ENCODE measurements at regions not wholly inside any gene's neighbourhood (a gene's known extent, or its start where the extent isn't known, plus 50 kb on each side); places are given as distances from the start of the nearest gene placed in this dataset.

- no peak for DNase-seq
- H3K18ac ChIP-seq (ENCODE audit: low read length), result no peak overlapping the region
- H3K79me1 ChIP-seq (ENCODE audit: low read length), result peaks cover 3% of the 10 kb centered on the region
- H3K4ac ChIP-seq (ENCODE audit: low read depth, low read length), result no peak overlapping the region
- H3K4me2 ChIP-seq (ENCODE audit: low read length), result no peak overlapping the region
- H3K4me3 ChIP-seq (ENCODE audit: low read depth, low read length), result no peak overlapping the region
- H4K12ac ChIP-seq (ENCODE audit: low read depth, low read length), result no peak overlapping the region
- H3K4me1 ChIP-seq (ENCODE audit: control insufficient read depth in 1 of 2, insufficient read depth in 2 of 2, low read length in 2 of 2), result peaks cover 0 to 5% of the 10 kb centered on the region in 2 experiments
- no peak overlapping the region for H2BK5ac ChIP-seq (ENCODE audit: low read depth, low read length, poor library complexity)
- peaks cover 1% of the 10 kb centered on the region for H3K79me2 ChIP-seq (ENCODE audit: control insufficient read depth, insufficient read depth, low read length, poor library complexity)
- H3K9ac ChIP-seq (ENCODE audit: low read length), result no peak overlapping the region
- no peak overlapping the region for H4K91ac ChIP-seq (ENCODE audit: low read depth, low read length)
- H3K9me3 ChIP-seq (ENCODE audit: insufficient read depth, low read depth, low read length), result no peaks in the 10 kb centered on the region
- H2AFZ ChIP-seq (ENCODE audit: insufficient read depth, low read length, poor library complexity), result no peak overlapping the region
- no peak overlapping the region for H2AK5ac ChIP-seq (ENCODE audit: low read length)
- H3K36me3 ChIP-seq (ENCODE audit: control insufficient read depth in 1 of 2, insufficient read depth in 2 of 2, low read length in 2 of 2), result no peaks in the 10 kb centered on the region
- WGBS (ENCODE audit: extremely low coverage, insufficient coverage, insufficient read length), result no CpG with 5 or more reads among the region's 6 CpGs
- H2BK120ac ChIP-seq (ENCODE audit: insufficient read depth, low read length, poor library complexity), result no peak overlapping the region
- H3K14ac ChIP-seq (ENCODE audit: low read length), result no peak overlapping the region
- H4K8ac ChIP-seq (ENCODE audit: low read depth, low read length), result no peak overlapping the region
- no peak overlapping the region for H3K27ac ChIP-seq (ENCODE audit: low read depth, low read length)
- no peak overlapping the region for H2BK12ac ChIP-seq (ENCODE audit: low read length)
- no peak overlapping the region for H3K23ac ChIP-seq (ENCODE audit: low read length)
- no peaks in the 10 kb centered on the region for H3K27me3 ChIP-seq (ENCODE audit: insufficient read depth, low read length)
Measured at GRCh38 chr4:75244325-75244724, 269.9 kb downstream of the RCHY1 start.

GRCh38 chr4:75243570-75243969, 270.6 kb downstream of the RCHY1 start:
- no peak overlapping the region for H3K4ac ChIP-seq (ENCODE audit: low read depth, low read length)
- H3K4me3 ChIP-seq (ENCODE audit: low read depth, low read length), result no peak overlapping the region
- H3K4me2 ChIP-seq (ENCODE audit: low read length), result no peak overlapping the region
- peaks cover 1% of the 10 kb centered on the region for H3K79me2 ChIP-seq (ENCODE audit: control insufficient read depth, insufficient read depth, low read length, poor library complexity)
- H4K91ac ChIP-seq (ENCODE audit: low read depth, low read length), result no peak overlapping the region
- no peak overlapping the region for H3K9ac ChIP-seq (ENCODE audit: low read length)
- no CpG with 5 or more reads among the region's 3 CpGs for WGBS (ENCODE audit: extremely low coverage, insufficient coverage, insufficient read length)
- H3K18ac ChIP-seq (ENCODE audit: low read length), result no peak overlapping the region
- H3K27me3 ChIP-seq (ENCODE audit: insufficient read depth, low read length), result no peaks in the 10 kb centered on the region
- DNase-seq, result no peak
- no peak overlapping the region for H4K8ac ChIP-seq (ENCODE audit: low read depth, low read length)
- H2AFZ ChIP-seq (ENCODE audit: insufficient read depth, low read length, poor library complexity), result no peak overlapping the region
- H3K9me3 ChIP-seq (ENCODE audit: insufficient read depth, low read depth, low read length), result no peaks in the 10 kb centered on the region
- peaks cover 3% of the 10 kb centered on the region for H3K79me1 ChIP-seq (ENCODE audit: low read length)
- H2BK120ac ChIP-seq (ENCODE audit: insufficient read depth, low read length, poor library complexity), result no peak overlapping the region
- no peak overlapping the region for H4K12ac ChIP-seq (ENCODE audit: low read depth, low read length)
- no peak overlapping the region for H3K23ac ChIP-seq (ENCODE audit: low read length)
- no peaks in the 10 kb centered on the region for H3K36me3 ChIP-seq (ENCODE audit: control insufficient read depth in 1 of 2, insufficient read depth in 2 of 2, low read length in 2 of 2)
- peaks cover 0 to 3% of the 10 kb centered on the region in 2 experiments for H3K4me1 ChIP-seq (ENCODE audit: control insufficient read depth in 1 of 2, insufficient read depth in 2 of 2, low read length in 2 of 2)
- no peak overlapping the region for H2BK12ac ChIP-seq (ENCODE audit: low read length)
- H3K27ac ChIP-seq (ENCODE audit: low read depth, low read length), result no peak overlapping the region
- no peak overlapping the region for H3K14ac ChIP-seq (ENCODE audit: low read length)
- H2AK5ac ChIP-seq (ENCODE audit: low read length), result no peak overlapping the region
- H2BK5ac ChIP-seq (ENCODE audit: low read depth, low read length, poor library complexity), result no peak overlapping the region

GRCh38 chr4:75235359-75235951, 278.7 kb downstream of the RCHY1 start:
- Histone ChIP-seq H3K9me3 (ENCODE audit: insufficient read depth, low read depth, low read length) (no peaks in the 10 kb centered on the region), H3K4ac (ENCODE audit: low read depth, low read length) (no peak overlapping the region), H3K27ac (ENCODE audit: low read depth, low read length) (no peak overlapping the region), H2BK120ac (ENCODE audit: insufficient read depth, low read length, poor library complexity) (no peak overlapping the region), H3K4me1 (ENCODE audit: control insufficient read depth in 1 of 2, insufficient read depth in 2 of 2, low read length in 2 of 2) (no peaks in the 10 kb centered on the region), H3K9ac (ENCODE audit: low read length) (no peak overlapping the region), H4K8ac (ENCODE audit: low read depth, low read length) (no peak overlapping the region), H3K79me2 (ENCODE audit: control insufficient read depth, insufficient read depth, low read length, poor library complexity) (no peaks in the 10 kb centered on the region), H2BK12ac (ENCODE audit: low read length) (no peak overlapping the region), H3K36me3 (ENCODE audit: control insufficient read depth in 1 of 2, insufficient read depth in 2 of 2, low read length in 2 of 2) (no peaks in the 10 kb centered on the region), H2AK5ac (ENCODE audit: low read length) (no peak overlapping the region), H4K91ac (ENCODE audit: low read depth, low read length) (no peak overlapping the region), H3K18ac (ENCODE audit: low read length) (no peak overlapping the region), H3K27me3 (ENCODE audit: insufficient read depth, low read length) (no peaks in the 10 kb centered on the region), H3K4me2 (ENCODE audit: low read length) (no peak overlapping the region), H3K23ac (ENCODE audit: low read length) (no peak overlapping the region), H3K14ac (ENCODE audit: low read length) (no peak overlapping the region), H2AFZ (ENCODE audit: insufficient read depth, low read length, poor library complexity) (no peak overlapping the region), H3K79me1 (ENCODE audit: low read length) (no peaks in the 10 kb centered on the region), H3K4me3 (ENCODE audit: low read depth, low read length) (no peak overlapping the region), H4K12ac (ENCODE audit: low read depth, low read length) (no peak overlapping the region), H2BK5ac (ENCODE audit: low read depth, low read length, poor library complexity) (no peak overlapping the region)
- DNase-seq, result peak in 1 of 2 donors; percentile 62

GRCh38 chr4:75232546-75232945, 281.7 kb downstream of the RCHY1 start:
- WGBS (ENCODE audit: extremely low coverage, insufficient coverage, insufficient read length), result no CpG with 5 or more reads among the region's 3 CpGs
- no peak for DNase-seq
- no peak overlapping the region for H3K4me2 ChIP-seq (ENCODE audit: low read length)

More at GRCh38 chr4:75232546-75232945, 281.7 kb downstream of the RCHY1 start:
- no peak overlapping the region for H3K14ac ChIP-seq (ENCODE audit: low read length)
- H2AK5ac ChIP-seq (ENCODE audit: low read length), result no peak overlapping the region
- H3K4ac ChIP-seq (ENCODE audit: low read depth, low read length), result no peak overlapping the region
- H3K9ac ChIP-seq (ENCODE audit: low read length), result no peak overlapping the region
- no peak overlapping the region for H4K12ac ChIP-seq (ENCODE audit: low read depth, low read length)
- no peaks in the 10 kb centered on the region for H3K79me1 ChIP-seq (ENCODE audit: low read length)
- no peak overlapping the region for H2BK120ac ChIP-seq (ENCODE audit: insufficient read depth, low read length, poor library complexity)
- H3K18ac ChIP-seq (ENCODE audit: low read length), result no peak overlapping the region
- no peak overlapping the region for H2BK5ac ChIP-seq (ENCODE audit: low read depth, low read length, poor library complexity)
- no peak overlapping the region for H3K27ac ChIP-seq (ENCODE audit: low read depth, low read length)
- no peaks in the 10 kb centered on the region for H3K36me3 ChIP-seq (ENCODE audit: control insufficient read depth in 1 of 2, insufficient read depth in 2 of 2, low read length in 2 of 2)
- no peak overlapping the region for H3K23ac ChIP-seq (ENCODE audit: low read length)
- H4K8ac ChIP-seq (ENCODE audit: low read depth, low read length), result no peak overlapping the region
- H2AFZ ChIP-seq (ENCODE audit: insufficient read depth, low read length, poor library complexity), result no peak overlapping the region
- H3K4me3 ChIP-seq (ENCODE audit: low read depth, low read length), result no peak overlapping the region
- H4K91ac ChIP-seq (ENCODE audit: low read depth, low read length), result no peak overlapping the region
- H2BK12ac ChIP-seq (ENCODE audit: low read length), result no peak overlapping the region
- H3K27me3 ChIP-seq (ENCODE audit: insufficient read depth, low read length), result no peaks in the 10 kb centered on the region
- no peaks in the 10 kb centered on the region for H3K4me1 ChIP-seq (ENCODE audit: control insufficient read depth in 1 of 2, insufficient read depth in 2 of 2, low read length in 2 of 2)
- no peaks in the 10 kb centered on the region for H3K79me2 ChIP-seq (ENCODE audit: control insufficient read depth, insufficient read depth, low read length, poor library complexity)
- no peaks in the 10 kb centered on the region for H3K9me3 ChIP-seq (ENCODE audit: insufficient read depth, low read depth, low read length)

Data from trophoblast cell (in vitro differentiated cells and primary cell).